ENCODE measurements at regions not wholly inside any gene's neighbourhood (a gene's known extent, or its start where the extent isn't known, plus 50 kb on each side); places are given as distances from the start of the nearest gene placed in this dataset.

DNA sequence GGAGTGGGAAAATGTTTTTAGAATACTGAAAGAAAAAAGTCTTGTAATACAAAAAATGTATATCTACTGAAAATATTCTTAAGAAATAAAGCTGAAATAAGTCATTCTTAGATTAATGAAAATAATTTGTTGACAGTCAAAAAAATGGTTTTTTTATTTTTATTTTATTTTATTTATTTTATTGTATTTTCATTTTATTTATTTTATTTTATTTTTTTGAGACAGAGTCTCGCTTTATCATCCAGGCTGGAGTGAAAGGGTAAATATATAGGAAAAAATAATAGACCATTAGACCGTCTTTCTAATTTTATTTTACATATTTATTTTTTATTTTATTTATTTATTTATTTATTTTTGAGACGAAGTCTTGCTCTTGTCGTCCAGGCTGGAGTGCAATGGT is 1583.6 kb upstream of the TMEFF2 start:
- no peak overlapping the region for H3K14ac ChIP-seq (ENCODE audit: low read length)
- no peaks in the 10 kb centered on the region for H3K9me3 ChIP-seq (ENCODE audit: insufficient read depth, low read depth, low read length)
- H3K4me2 ChIP-seq (ENCODE audit: low read length) = no peak overlapping the region
- H3K27me3 ChIP-seq (ENCODE audit: insufficient read depth, low read length) = no peaks in the 10 kb centered on the region
- H3K79me1 ChIP-seq (ENCODE audit: low read length) = no peaks in the 10 kb centered on the region
- WGBS (ENCODE audit: extremely low coverage, insufficient coverage, insufficient read length) = no CpG with 5 or more reads among the region's 4 CpGs
- no peak overlapping the region for H2BK5ac ChIP-seq (ENCODE audit: low read depth, low read length, poor library complexity)
- H3K23ac ChIP-seq (ENCODE audit: low read length) = no peak overlapping the region
- no peak overlapping the region for H4K91ac ChIP-seq (ENCODE audit: low read depth, low read length)
- H3K9ac ChIP-seq (ENCODE audit: low read length) = no peak overlapping the region
- no peak overlapping the region for H2AFZ ChIP-seq (ENCODE audit: insufficient read depth, low read length, poor library complexity)
- H3K36me3 ChIP-seq (ENCODE audit: control insufficient read depth in 1 of 2, insufficient read depth in 2 of 2, low read length in 2 of 2) = no peaks in the 10 kb centered on the region
- no peak overlapping the region for H3K4ac ChIP-seq (ENCODE audit: low read depth, low read length)
- H3K4me3 ChIP-seq (ENCODE audit: low read depth, low read length) = no peak overlapping the region
- H3K18ac ChIP-seq (ENCODE audit: low read length) = no peak overlapping the region
- no peaks in the 10 kb centered on the region for H3K4me1 ChIP-seq (ENCODE audit: control insufficient read depth in 1 of 2, insufficient read depth in 2 of 2, low read length in 2 of 2)
- DNase-seq = no peak
- H2AK5ac ChIP-seq (ENCODE audit: low read length) = no peak overlapping the region
- no peak overlapping the region for H4K8ac ChIP-seq (ENCODE audit: low read depth, low read length)
- H3K27ac ChIP-seq (ENCODE audit: low read depth, low read length) = no peak overlapping the region
- no peaks in the 10 kb centered on the region for H3K79me2 ChIP-seq (ENCODE audit: control insufficient read depth, insufficient read depth, low read length, poor library complexity)
- no peak overlapping the region for H4K12ac ChIP-seq (ENCODE audit: low read depth, low read length)
- H2BK12ac ChIP-seq (ENCODE audit: low read length) = no peak overlapping the region
- H2BK120ac ChIP-seq (ENCODE audit: insufficient read depth, low read length, poor library complexity) = no peak overlapping the region

DNA sequence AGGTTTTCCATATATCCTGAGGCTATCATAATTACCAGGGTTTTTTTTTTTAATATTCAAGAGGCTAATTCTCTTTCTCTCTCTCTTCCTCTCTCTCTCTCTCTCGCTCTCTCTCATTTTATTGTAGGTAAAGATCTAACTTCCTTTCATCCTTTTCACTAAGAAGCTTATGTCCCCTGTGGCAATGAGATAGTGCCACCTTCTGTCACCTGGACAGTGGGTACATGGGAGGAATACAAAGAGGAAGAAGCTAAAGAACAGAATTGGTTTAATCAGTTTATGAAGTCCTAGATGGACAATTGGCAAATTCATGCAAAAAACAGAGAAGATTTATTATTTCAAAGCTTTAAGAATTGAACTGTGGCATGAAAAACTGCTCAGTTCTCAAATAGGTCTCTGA is 1582.3 kb upstream of the TMEFF2 start:
- Histone ChIP-seq H4K8ac (ENCODE audit: low read depth, low read length) (no peak overlapping the region), H3K27ac (ENCODE audit: low read depth, low read length) (no peak overlapping the region), H2BK5ac (ENCODE audit: low read depth, low read length, poor library complexity) (no peak overlapping the region), H3K4ac (ENCODE audit: low read depth, low read length) (no peak overlapping the region), H3K79me1 (ENCODE audit: low read length) (no peaks in the 10 kb centered on the region), H2AFZ (ENCODE audit: insufficient read depth, low read length, poor library complexity) (no peak overlapping the region), H3K14ac (ENCODE audit: low read length) (no peak overlapping the region), H2BK12ac (ENCODE audit: low read length) (no peak overlapping the region), H4K91ac (ENCODE audit: low read depth, low read length) (no peak overlapping the region), H3K79me2 (ENCODE audit: control insufficient read depth, insufficient read depth, low read length, poor library complexity) (no peaks in the 10 kb centered on the region), H2BK120ac (ENCODE audit: insufficient read depth, low read length, poor library complexity) (no peak overlapping the region), H3K23ac (ENCODE audit: low read length) (no peak overlapping the region), H3K4me3 (ENCODE audit: low read depth, low read length) (no peak overlapping the region), H3K9me3 (ENCODE audit: insufficient read depth, low read depth, low read length) (no peaks in the 10 kb centered on the region), H4K12ac (ENCODE audit: low read depth, low read length) (no peak overlapping the region), H3K4me1 (ENCODE audit: control insufficient read depth in 1 of 2, insufficient read depth in 2 of 2, low read length in 2 of 2) (no peaks in the 10 kb centered on the region), H3K27me3 (ENCODE audit: insufficient read depth, low read length) (no peaks in the 10 kb centered on the region), H3K9ac (ENCODE audit: low read length) (no peak overlapping the region), H2AK5ac (ENCODE audit: low read length) (no peak overlapping the region), H3K4me2 (ENCODE audit: low read length) (no peak overlapping the region), H3K36me3 (ENCODE audit: control insufficient read depth in 1 of 2, insufficient read depth in 2 of 2, low read length in 2 of 2) (no peaks in the 10 kb centered on the region), H3K18ac (ENCODE audit: low read length) (no peak overlapping the region)
- DNase-seq = no peak
- WGBS (ENCODE audit: extremely low coverage, insufficient coverage, insufficient read length) = no CpG with 5 or more reads among the region's 1 CpG

DNA sequence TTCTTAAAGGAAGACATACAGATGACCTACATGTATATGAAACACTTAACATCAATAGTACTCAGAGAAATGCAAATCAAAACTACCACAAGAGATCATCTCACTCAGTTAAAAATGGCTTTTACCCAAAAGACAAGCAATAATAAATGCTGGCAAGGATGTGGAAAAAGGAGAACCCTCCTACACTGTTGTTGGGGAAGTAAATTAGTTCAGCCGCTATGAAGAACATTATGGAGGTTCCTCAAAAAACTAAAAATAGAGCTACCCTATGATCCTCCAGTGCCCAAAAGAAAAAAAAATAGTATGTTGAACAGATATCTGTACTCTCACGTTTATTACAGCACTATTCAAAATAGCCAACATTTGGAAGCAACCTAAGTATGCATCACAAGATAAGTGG is 1579.4 kb upstream of the TMEFF2 start:
- Histone ChIP-seq H3K4me1 (ENCODE audit: control insufficient read depth in 1 of 2, insufficient read depth in 2 of 2, low read length in 2 of 2) (no peaks in the 10 kb centered on the region), H3K79me1 (ENCODE audit: low read length) (no peaks in the 10 kb centered on the region), H3K36me3 (ENCODE audit: control insufficient read depth in 1 of 2, insufficient read depth in 2 of 2, low read length in 2 of 2) (no peaks in the 10 kb centered on the region), H4K8ac (ENCODE audit: low read depth, low read length) (no peak overlapping the region), H2BK120ac (ENCODE audit: insufficient read depth, low read length, poor library complexity) (no peak overlapping the region), H3K4me2 (ENCODE audit: low read length) (no peak overlapping the region), H3K14ac (ENCODE audit: low read length) (no peak overlapping the region), H3K9me3 (ENCODE audit: insufficient read depth, low read depth, low read length) (no peaks in the 10 kb centered on the region), H4K91ac (ENCODE audit: low read depth, low read length) (no peak overlapping the region), H2BK12ac (ENCODE audit: low read length) (no peak overlapping the region), H2AK5ac (ENCODE audit: low read length) (no peak overlapping the region), H3K4ac (ENCODE audit: low read depth, low read length) (no peak overlapping the region), H2AFZ (ENCODE audit: insufficient read depth, low read length, poor library complexity) (no peak overlapping the region), H2BK5ac (ENCODE audit: low read depth, low read length, poor library complexity) (no peak overlapping the region), H3K18ac (ENCODE audit: low read length) (no peak overlapping the region), H3K79me2 (ENCODE audit: control insufficient read depth, insufficient read depth, low read length, poor library complexity) (no peaks in the 10 kb centered on the region), H4K12ac (ENCODE audit: low read depth, low read length) (no peak overlapping the region), H3K9ac (ENCODE audit: low read length) (no peak overlapping the region), H3K23ac (ENCODE audit: low read length) (no peak overlapping the region), H3K4me3 (ENCODE audit: low read depth, low read length) (no peak overlapping the region), H3K27me3 (ENCODE audit: insufficient read depth, low read length) (no peaks in the 10 kb centered on the region), H3K27ac (ENCODE audit: low read depth, low read length) (no peak overlapping the region)
- WGBS (ENCODE audit: extremely low coverage, insufficient coverage, insufficient read length) = no CpG with 5 or more reads among the region's 2 CpGs
- no peak for DNase-seq

DNA sequence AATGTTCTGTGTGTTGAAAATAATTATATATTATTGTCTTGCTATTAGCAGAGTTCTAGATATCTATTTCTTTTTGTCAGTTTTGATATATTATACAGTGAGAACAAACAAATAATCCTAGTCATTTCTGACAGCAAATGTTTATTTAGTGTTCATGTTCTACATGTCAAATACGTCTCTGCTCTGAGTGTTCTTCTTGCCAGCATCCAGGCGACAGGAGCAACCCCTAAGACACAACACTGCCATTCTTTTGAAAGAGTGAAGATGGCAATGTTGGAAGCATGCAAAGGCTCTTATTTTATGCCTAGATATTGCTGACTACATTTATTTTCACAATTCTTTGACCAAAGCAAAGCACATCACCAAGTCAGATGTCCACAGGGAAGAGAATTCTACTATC is 1556.6 kb upstream of the TMEFF2 start:
- H2BK5ac ChIP-seq (ENCODE audit: low read depth, low read length, poor library complexity) = no peak overlapping the region
- H3K14ac ChIP-seq (ENCODE audit: low read length) = no peak overlapping the region
- H3K9ac ChIP-seq (ENCODE audit: low read length) = no peak overlapping the region
- H3K9me3 ChIP-seq (ENCODE audit: insufficient read depth, low read depth, low read length) = no peaks in the 10 kb centered on the region
- no peak overlapping the region for H4K12ac ChIP-seq (ENCODE audit: low read depth, low read length)
- no peaks in the 10 kb centered on the region for H3K4me1 ChIP-seq (ENCODE audit: control insufficient read depth in 1 of 2, insufficient read depth in 2 of 2, low read length in 2 of 2)
- no peak overlapping the region for H3K18ac ChIP-seq (ENCODE audit: low read length)
- H3K79me2 ChIP-seq (ENCODE audit: control insufficient read depth, insufficient read depth, low read length, poor library complexity) = no peaks in the 10 kb centered on the region
- no CpG with 5 or more reads among the region's 2 CpGs for WGBS (ENCODE audit: extremely low coverage, insufficient coverage, insufficient read length)
- no peak overlapping the region for H3K4ac ChIP-seq (ENCODE audit: low read depth, low read length)
- H3K79me1 ChIP-seq (ENCODE audit: low read length) = no peaks in the 10 kb centered on the region
- no peaks in the 10 kb centered on the region for H3K36me3 ChIP-seq (ENCODE audit: control insufficient read depth in 1 of 2, insufficient read depth in 2 of 2, low read length in 2 of 2)
- no peaks in the 10 kb centered on the region for H3K27me3 ChIP-seq (ENCODE audit: insufficient read depth, low read length)
- H4K91ac ChIP-seq (ENCODE audit: low read depth, low read length) = no peak overlapping the region
- H3K23ac ChIP-seq (ENCODE audit: low read length) = no peak overlapping the region
- H2AK5ac ChIP-seq (ENCODE audit: low read length) = no peak overlapping the region
- no peak overlapping the region for H2BK12ac ChIP-seq (ENCODE audit: low read length)
- H4K8ac ChIP-seq (ENCODE audit: low read depth, low read length) = no peak overlapping the region
- no peak overlapping the region for H3K4me2 ChIP-seq (ENCODE audit: low read length)
- no peak overlapping the region for H2AFZ ChIP-seq (ENCODE audit: insufficient read depth, low read length, poor library complexity)
- no peak for DNase-seq
- no peak overlapping the region for H3K27ac ChIP-seq (ENCODE audit: low read depth, low read length)
- no peak overlapping the region for H2BK120ac ChIP-seq (ENCODE audit: insufficient read depth, low read length, poor library complexity)
- no peak overlapping the region for H3K4me3 ChIP-seq (ENCODE audit: low read depth, low read length)

Measured in trophoblast cell (in vitro differentiated cells and primary cell).